NCI-H748 treated with DMSO at 0.1 percent for 48 hours (cell line): ENCODE measurements at regions not wholly inside any gene's neighbourhood (a gene's known extent, or its start where the extent isn't known, plus 50 kb on each side); places are given as distances from the start of the nearest gene placed in this dataset.
"Not testable (repeated sequence)": the region's sequence is repeated elsewhere in the genome, so short reads cannot be mapped to it uniquely, and the experiment has no call there.

Experiments used
- DNase-seq: peaks from one replicate; lab custom pipeline; 2025; lab: John Stamatoyannopoulos, UW

DNA sequence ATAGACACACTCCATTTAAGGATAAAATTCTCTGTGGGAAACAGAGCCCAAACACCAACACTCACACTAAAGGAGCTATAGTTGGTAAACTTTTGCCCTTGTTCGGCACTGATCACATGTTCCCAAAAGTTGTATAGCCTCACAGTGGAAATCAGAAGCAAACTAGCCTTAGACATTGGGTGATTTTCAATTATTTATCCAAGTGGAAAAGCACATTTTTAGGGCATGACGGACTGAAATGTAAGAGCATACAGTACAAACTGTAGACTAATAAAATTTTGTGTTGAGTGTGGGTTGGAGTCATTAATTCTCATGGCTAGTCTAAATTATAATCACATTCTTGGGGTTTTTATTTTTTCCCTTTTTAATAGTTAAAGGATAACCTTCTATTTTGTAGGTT lies 202.4 kb downstream of the MOXD1 start:
- no peak for DNase-seq

DNA sequence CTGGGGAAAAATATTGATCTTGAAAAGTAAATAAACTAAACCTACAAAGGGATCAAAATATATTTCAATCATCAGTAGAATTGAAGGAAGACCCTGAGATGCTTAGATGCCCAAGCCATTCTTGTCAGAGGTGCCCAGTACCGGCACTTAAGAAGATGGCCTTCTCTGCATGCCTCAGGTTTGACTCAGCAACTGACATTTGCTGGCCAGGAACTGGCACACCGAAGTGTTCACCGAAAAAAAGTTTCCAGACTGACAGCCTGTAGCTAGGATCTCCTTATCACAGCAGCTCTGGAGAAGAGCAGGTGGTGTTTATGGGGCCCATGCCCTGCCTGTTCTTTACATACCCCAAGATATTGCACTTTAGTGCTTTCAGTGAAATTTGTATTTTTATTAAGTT lies 203.2 kb downstream of the MOXD1 start:
- no peak for DNase-seq

DNA sequence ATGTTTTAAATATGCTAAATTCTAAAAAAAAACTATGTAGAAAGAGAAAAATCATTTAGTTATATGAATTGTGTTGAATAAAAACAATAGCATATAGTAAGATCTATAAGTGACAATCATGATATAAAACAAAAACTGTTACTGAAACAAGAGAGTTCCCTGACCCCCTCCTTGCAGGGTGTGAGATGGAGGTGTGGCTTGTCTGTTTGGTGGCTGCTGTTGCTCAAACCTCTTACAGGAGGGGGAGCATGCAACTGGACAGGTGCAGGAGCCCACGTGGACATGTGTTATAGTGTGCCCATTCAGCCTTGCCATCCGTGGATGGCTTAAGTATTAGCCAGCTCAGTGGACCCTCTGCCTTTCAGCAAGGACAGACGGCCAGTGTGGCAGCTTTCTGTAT lies 206.7 kb downstream of the MOXD1 start:
- DNase-seq, result no peak

DNA sequence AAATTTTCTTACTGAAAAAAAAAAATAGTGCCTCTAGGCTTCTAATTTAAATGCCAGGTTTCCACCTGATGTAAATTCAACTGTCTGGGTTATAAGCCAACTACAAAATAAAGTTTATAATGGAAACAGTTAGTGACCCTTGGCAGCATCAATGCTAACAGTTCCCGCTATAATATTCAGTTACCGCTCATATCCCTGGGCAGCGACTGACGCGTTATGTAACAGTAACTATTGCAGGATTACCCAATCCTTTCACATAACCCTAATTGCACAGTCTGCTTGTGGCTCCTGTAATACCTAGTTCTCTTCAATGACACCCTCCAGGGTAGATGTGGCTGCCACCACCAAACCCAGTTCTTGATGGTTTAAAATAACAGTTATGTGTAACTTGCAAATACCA lies 208.6 kb downstream of the MOXD1 start:
- no peak for DNase-seq

DNA sequence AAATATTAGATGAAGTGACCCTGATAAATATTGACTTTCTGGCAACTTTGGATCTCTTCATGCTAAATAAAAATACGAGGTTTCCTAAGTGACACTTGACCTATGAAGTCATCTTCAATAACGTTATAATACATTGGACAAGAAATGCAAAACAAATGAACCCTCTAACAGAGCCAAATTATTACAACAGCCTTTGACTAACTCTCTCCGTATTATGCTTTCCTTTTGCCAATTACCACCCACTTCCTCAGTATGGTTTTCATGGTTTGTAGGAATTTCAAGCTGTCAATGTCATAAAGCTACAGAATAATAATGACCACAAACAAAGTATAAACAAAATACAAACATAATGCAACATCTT lies 210.5 kb downstream of the MOXD1 start:
- no peak for DNase-seq

DNA sequence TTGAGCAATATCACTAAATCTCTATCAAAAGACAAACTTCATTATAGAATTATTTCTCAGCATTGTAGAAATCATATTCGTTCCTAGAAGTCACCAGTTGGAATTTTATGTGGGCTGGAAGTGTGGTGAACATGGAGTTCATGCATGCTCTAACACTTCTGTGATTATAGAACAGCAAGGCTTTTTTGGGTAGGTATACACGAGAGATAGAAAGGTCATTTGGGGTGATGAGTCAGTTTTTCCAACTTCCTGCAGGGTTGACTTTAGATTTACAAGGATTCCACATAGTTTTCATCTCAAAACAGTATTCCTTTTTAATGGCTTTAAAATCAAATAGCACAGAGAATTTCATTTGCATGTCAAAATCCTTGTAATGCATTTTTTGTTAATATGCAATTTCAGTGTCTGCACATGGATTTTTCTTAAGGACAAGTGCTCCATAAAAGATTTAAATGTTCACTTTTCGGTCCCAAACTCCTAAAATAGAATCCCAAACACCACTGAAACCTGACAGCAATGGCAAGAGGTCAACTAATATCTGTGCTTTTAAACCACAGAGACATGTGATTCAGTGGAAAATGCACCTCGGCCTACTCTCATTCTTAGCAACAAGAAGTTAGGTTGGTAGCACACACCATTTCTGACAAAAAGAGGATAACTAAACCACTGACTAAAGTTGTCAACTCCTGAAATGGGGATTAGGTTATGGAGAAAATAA lies 211.0 kb downstream of the MOXD1 start:
- no peak for DNase-seq

DNA sequence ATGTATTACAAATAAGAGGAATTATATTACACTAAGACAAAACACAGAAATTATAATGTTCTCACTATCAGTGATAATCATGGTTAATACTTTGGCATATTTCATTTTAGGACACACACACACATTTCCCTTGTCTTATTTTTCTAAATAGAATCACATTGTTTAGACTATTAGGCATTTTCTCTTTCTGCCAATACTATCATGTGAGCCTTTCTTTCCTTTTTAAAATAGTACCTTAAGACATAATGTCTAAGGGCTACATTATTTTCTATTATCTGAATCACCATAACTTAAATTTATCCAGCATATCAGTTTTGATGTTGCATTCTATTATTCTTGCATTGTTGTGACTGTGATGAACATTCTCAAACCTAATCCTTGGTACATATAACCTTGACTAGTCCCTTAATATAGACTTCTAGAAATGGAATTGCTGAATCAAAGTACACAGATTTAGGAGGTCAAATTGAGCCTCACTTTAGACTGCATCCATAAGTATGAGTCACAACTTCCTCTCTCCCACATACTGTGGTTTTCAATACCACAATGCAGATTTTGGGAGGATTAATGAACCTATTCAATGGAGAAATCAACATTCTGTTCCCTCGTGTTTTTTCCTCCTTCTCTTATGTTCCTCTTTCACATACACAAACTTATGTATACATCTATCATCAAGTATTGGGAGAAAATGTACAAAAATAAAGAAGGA lies 212.6 kb downstream of the MOXD1 start:
- no peak for DNase-seq

DNA sequence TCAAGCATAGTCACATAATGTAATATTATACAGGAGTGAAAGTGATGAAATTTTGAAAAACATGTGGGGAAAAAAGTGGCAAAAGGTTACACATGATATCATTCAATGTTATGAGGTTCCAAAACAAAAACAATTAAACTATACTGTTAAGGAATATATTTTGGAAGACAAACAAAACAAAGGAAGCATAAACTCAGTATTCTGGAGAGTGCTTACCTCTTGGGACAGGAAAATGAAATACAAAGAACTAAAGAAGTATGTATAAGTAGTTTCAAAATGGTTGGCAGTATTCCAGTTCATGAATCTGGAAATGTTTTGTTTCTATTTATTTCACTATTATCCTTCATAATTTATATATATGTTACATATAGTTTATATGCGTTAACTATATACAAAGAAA lies 213.5 kb downstream of the MOXD1 start:
- DNase-seq, result no peak

DNA sequence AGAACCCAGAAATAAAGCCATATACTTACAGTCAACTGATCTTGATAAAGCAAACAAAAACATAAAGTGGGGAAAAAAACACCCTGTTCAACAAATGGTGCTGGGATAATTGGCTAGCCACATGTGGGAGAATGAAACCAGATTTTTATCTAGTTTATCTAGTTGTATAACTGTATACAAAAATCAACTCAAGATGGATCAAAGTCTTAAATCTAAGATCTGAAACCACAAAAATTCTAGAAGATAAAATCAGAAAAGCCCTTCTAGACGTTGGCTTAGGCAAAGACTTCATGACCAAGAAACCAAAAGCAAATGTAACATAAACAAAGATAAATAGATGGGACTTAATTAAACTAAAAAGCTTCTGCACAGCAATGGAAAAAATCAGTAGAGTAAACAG lies 216.3 kb downstream of the MOXD1 start:
- not testable (repeated sequence) for DNase-seq

DNA sequence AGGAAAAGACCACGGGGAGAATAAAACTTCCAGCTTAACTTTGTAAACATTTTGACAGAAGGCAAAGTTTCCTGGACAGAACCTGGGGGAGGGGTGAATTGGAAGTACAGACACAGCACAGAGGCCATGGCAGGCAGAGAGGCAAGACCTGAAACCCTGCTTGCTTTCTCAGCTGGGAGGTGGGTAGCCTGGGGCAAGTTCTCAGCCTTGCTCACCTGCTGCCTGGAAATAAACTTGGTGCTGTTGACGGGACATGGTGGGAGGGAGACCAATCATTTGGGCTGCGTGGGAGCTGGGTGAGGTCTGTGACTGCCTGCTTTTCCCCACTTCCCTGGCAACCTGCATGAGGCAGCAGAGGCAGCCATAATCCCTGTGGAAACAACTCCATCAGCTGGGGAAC lies 221.3 kb downstream of the MOXD1 start:
- DNase-seq, result no peak

DNA sequence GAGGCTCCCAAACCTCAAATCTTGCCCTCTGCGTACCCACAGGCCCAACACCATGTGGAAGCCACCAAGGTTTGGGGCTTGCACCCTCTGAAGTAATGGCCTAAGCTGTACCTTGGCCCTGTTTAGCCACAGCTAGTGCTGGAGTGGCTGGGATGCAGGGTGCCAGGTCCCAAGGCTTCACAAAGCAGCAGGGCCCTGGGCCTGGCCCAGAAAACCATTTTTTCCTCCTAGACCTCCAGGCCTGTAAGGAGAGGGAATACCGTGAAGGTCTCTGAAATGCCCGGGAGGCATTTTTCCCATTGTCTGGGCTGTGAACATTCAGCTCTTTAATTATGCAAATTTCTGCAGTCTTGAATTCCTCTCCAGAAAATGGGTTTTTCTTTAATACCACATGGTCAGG lies 223.7 kb upstream of the CCN2 start:
- no peak for DNase-seq

DNA sequence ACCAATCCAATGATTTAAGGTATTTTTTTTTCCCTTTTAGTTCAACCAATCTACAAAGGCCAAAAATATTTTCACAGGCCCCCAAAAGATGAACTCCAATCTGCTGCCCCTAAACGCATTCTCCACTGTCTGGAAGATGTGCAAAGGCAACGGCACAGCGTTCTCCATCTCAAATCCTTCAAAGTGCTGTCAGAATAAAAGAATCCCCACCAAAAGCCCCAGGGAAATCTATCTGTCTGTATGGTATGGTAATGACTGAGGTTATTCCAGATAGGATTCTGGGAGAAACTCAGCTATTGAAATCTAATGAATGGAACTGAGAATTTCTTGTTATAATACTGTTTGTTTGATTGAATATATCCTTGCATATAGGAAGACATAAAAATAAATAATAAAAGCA lies 217.8 kb upstream of the CCN2 start:
- no peak for DNase-seq

DNA sequence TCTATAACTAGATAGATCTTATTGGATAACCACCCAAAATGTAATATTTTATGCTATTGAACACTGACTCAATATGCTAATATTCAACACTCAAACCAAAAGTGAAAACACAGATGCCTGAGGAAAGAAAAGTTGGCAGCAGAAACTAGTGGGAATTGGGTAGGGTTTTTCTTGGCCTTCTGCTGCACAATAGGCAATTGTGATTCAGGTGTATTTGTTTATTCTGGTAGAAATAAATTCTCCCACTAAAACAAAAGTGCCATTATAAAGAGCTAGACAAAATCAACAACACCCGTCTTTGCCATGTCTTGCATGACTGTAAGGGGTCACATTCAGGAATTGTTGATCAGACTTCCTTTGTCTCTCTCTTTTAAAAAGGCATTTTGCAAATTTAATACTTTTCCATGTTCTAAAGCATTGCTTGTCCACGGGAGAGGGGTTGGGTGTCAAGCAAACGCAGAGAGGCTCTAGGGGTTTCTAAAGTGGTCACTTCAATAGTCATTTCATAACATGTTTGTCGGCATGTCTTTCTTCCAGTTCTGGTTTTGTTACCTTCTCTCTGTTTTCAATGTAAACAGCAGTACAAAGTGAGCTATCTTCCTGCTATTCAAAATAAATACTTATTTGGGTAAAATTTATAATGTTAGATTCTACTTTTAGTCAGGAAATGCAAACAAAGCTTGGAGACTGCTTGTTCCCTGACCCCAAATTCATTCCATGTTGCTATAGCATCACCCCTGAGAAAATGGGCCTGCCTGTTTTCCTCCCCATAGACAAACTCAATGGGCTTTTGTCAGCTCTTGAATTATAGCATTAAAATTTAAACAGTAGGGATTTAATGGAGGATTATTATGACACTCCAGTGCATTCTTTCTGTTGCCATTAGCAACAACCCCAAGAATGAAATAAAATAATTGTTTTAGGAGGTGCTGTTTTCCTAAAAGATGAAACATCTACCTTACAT lies 217.0 kb upstream of the CCN2 start:
- no peak for DNase-seq

DNA sequence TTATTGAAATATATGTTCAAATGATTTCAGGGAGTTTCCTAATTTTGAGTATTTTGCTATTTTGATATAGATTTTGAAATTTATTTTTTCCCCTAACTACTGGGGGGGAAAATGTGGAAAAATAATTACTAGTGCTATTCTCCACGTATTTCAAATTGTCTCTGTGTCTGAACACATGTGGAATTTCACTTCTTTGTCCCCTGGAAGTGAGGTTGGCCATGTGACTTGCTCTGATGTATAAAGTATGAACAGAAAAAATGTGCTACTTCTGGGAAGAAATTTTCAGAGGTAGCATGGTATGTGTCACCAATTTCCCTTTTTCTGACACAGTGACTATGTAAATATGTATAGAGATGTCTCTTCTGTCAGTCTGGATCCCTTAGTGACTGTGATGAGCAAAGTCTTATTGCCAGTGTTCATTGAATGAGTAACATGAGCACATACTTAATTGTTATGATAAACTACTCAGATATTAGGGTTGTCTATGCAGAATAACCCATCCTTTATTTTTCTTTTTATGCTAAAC lies 215.4 kb upstream of the CCN2 start:
- no peak for DNase-seq

DNA sequence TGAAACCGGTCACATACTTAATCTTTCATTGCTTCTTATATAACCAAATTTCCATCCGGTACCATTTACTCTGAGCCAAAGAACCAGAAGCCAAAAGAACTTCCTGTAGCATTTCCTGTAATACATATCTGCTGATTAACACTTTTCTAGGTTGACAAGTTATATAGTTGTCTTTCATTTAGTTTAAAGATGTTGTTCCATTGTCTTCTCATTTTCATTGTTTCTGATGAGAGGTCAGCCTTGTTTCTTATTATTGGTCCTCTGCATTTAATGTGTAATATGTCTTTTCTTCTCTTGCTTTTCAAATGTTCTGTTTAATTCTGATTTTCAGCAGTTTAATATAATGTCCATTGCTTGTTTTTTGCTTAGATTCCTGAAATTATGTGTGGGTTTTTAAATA lies 214.5 kb upstream of the CCN2 start:
- DNase-seq, result no peak

DNA sequence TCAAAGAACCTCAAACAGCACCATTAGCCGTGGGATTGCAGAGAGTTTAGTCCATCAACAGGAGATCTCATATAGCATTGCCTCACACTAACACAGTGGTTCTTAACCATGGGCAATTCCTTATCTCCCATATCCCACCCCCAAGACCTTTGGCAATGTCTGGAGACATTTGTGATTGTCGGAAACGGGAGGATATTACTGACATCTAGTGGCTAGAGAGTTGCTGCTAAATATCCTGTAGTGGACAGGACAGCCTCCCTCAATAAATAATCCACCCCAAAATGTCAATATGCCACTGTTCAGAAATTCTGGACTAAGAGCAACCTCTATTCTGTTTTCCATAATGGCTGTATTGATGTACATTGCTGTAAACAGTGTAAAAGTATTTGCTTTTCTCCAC lies 210.1 kb upstream of the CCN2 start:
- DNase-seq, result no peak

DNA sequence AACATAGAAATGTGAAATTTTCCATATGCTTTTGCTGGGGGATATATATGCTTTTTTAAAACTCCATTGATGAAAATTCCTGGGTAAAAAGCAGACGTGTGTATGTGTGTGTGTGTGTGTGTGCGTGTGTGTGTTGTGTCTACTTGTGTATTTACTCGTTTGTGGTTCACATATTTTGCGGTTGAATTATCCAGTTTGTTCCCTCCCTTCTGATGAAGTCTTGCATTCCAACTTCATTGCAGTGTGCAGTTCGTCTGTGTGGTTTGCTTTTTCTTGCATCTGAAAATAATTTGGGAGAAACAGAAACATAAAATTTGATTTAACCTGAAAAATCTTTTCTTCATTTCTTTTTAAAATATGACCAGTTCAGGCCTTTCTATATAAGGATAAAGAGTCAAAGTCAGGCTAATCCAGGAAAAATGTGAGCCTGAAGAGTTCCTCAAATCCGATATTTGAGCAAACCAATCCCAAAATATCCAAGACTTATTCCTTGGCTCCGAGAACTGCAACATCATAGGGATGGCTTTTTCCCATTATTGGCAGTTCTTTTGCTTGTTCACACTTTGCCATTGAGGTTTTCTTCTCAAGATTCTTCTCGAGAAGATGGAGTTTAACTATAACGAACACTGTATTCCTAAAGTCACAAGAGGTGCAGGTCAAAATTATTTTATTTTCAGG lies 202.2 kb upstream of the CCN2 start:
- no peak for DNase-seq

DNA sequence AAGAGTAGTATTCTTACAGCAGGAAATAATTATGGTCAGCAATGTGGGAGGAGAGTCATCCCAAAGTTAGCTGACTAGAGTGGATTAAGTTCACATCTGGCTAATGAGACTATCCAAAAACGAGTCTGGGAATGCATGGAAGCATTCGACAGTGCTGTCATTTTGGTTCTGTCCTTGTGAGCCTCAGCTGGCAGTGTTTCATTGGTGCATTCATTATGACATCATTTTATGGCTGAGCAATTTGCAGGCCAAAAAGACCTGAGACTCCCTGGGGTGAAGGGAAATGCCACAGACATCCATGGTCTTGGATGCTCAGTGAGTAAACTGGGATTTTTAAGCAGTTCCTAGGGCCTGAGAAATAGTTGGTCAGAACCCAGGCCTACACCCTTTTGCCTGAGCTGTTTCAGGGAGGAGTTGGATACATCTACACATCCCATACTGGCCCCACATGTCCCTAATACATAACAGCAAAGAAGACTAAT lies 196.4 kb upstream of the CCN2 start:
- DNase-seq, result no peak

DNA sequence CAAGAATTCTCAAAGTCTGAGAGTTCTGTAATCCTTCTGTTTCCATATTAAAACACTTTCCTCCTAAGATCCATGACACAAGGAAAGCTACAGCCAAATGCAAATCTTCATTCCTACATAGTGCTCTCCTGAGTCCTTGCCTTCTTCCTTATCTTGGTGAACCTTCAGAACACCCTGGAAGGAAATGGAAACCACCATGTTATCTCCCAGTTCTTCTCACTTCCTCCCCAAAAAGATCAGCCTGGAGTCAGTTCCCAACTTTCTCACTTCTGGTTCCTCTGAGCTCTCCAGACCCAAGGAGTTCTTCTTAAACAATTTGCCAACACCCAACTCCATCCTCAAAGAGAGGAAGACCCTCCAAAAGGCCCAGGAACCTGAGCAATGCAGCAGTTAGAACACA lies 193.3 kb upstream of the CCN2 start:
- DNase-seq, result no peak

DNA sequence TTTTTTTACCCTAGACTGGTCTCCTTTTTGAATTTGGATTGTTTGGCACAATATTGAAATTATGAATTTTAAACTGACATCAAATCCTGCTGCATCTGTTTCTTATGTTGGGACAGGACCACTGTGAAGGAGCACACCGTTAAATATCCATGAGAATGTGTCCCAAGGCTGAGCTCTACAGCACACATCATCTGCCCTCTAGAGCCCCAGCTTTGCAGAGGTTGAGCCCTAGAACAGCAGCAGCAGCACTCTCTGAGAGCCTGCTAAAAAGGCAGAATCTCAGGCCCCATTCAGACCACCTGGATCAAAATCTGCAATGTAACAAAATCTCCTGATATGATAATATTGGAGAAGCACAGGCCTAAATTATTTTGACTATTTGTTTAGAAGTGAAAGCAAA lies 192.1 kb upstream of the CCN2 start:
- DNase-seq, result no peak

DNA sequence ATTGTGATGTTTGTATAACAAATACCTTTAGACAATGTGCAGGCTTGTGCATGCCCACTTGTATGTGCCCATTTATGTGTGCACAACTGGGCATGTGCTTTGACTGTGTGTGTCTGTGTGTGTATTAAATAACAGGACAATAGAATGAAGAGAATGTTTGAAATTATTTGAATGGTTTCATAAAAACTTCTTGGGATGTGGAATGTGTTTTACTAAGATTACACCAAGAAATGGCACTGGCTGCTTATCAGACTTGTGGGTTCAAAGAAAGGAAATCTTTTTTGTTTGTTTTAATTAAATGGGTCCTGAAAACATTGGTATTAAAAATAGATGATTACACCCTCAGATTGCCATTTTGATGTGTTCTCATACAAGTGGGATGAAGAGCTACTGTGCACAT lies 191.6 kb upstream of the CCN2 start:
- DNase-seq, result no peak

DNA sequence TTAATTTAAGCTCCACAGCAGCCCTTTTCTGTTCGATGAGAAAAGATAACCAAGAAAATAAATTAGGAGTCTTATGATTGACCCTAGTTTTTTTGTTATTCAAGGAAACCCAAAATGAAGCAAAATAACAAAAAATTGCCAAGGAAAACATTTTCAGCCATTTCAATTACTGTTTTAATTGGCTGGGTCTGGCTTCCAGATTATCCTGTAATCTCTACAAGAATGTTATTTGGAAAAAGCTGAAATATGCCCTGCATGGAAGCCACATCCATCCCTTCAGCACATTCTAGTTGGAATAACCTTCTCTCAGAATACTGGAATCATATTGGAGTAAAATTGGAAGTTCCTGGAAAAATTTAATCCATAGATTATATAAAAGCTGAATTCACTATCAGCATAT lies 191.1 kb upstream of the CCN2 start:
- DNase-seq, result no peak
